HCT116 (cell line): ENCODE measurements at regions not wholly inside any gene's neighbourhood (a gene's known extent, or its start where the extent isn't known, plus 50 kb on each side); places are given as distances from the start of the nearest gene placed in this dataset.

Source experiments
- CTCF ChIP-seq, 3 experiments: fragments of 200-600 bp in 1 of 3; sonication (generic) in 1 of 3; IDR thresholded peaks in 2 of 3; conservative IDR thresholded peaks in 1 of 3; 2 replicates each; pipeline ENCODE4 v1.5.1; 2012 to 2017; ENCODE audit warnings: low read depth in 2 of 3, low read length in 2 of 3, antibody characterized with exemption in 1 of 3, borderline replicate concordance in 1 of 3, control low read depth in 1 of 3, mild to moderate bottlenecking in 1 of 3, mixed read lengths in 1 of 3, mixed run types in 1 of 3, moderate library complexity in 1 of 3; ENCODE audit not compliant: insufficient read depth in 1 of 3
- EZH2 ChIP-seq: fragments of 200-600 bp; sonication (generic); IDR thresholded peaks from 2 replicates; pipeline ENCODE4 v1.6.1; 2017; ENCODE audit warnings: antibody characterized with exemption, mixed run types
- EZH2phosphoT487 ChIP-seq: fragments of 200-600 bp; IDR thresholded peaks from 2 replicates; pipeline ENCODE4 v1.6.1; 2018; ENCODE audit warnings: antibody characterized with exemption, borderline replicate concordance
- JUND ChIP-seq: IDR thresholded peaks from 2 replicates; pipeline ENCODE4 v1.6.1; 2012
- POLR2A ChIP-seq: IDR thresholded peaks from 2 replicates; pipeline ENCODE4 v1.7.0; 2011; ENCODE audit warnings: borderline replicate concordance; ENCODE audit not compliant: insufficient read depth, insufficient read length; ENCODE audit errors: extremely low read depth
- POLR2AphosphoS5 ChIP-seq: IDR thresholded peaks from 2 replicates; pipeline ENCODE4 v1.6.1; 2011; ENCODE audit warnings: mild to moderate bottlenecking, low read depth, low read length, moderate library complexity
- RAD21 ChIP-seq: IDR thresholded peaks from 2 replicates; pipeline ENCODE4 v1.6.1; 2012; ENCODE audit warnings: low read depth, mild to moderate bottlenecking
- REST ChIP-seq: IDR thresholded peaks from 2 replicates; pipeline ENCODE4 v1.6.1; 2012; ENCODE audit warnings: low read depth
- SRF ChIP-seq: IDR thresholded peaks from 2 replicates; pipeline ENCODE4 v1.6.1; 2012; ENCODE audit warnings: low read depth
- TF ChIP-seq, protein P1 (sequence below): IDR thresholded peaks from 2 replicates; pipeline ENCODE4 v1.6.1; 2012

GRCh38 chr13:31925079-31925478 is 106.5 kb upstream of the FRY start:
- no peak for TF ChIP-seq RAD21
- no peak for TF ChIP-seq EZH2
- TF ChIP-seq POLR2AphosphoS5 = no peak
- no peak for TF ChIP-seq CTCF (IDR thresholded peaks at IDR 0.05 in 2 of 3, conservative IDR thresholded peaks at IDR 0.05 in 1 of 3; ENCODE audit: borderline replicate concordance in 1 of 3, insufficient read depth in 1 of 3, low read depth in 2 of 3, low read length in 2 of 3)
- no peak for TF ChIP-seq SRF
- no peak for TF ChIP-seq EZH2phosphoT487
- TF ChIP-seq REST = no peak
- TF ChIP-seq, protein P1, sequence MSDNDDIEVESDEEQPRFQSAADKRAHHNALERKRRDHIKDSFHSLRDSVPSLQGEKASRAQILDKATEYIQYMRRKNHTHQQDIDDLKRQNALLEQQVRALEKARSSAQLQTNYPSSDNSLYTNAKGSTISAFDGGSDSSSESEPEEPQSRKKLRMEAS = no peak
- TF ChIP-seq JUND = no peak
- TF ChIP-seq POLR2A = no peak
